ENCODE measurements at regions not wholly inside any gene's neighbourhood (a gene's known extent, or its start where the extent isn't known, plus 50 kb on each side); places are given as distances from the start of the nearest gene placed in this dataset.

- Histone ChIP-seq H3K4me2 (ENCODE audit: control insufficient read depth, extremely low read depth, insufficient read depth, low read depth, low read length) (no peak overlapping the region), H3K36me3 (ENCODE audit: control insufficient read depth in 2 of 2, extremely low read depth in 1 of 2, insufficient read depth in 2 of 2, low read length in 2 of 2) (no peaks in the 10 kb centered on the region), H3K79me2 (ENCODE audit: control insufficient read depth, insufficient read depth, low read length) (no peaks in the 10 kb centered on the region), H2AFZ (ENCODE audit: control insufficient read depth, low read length) (no peak overlapping the region), H3K4me3 (ENCODE audit: control insufficient read depth in 2 of 3, extremely low read depth in 1 of 3, insufficient read depth in 2 of 3, low read depth in 1 of 3, low read length in 3 of 3) (no peak overlapping the region), H3K9ac (ENCODE audit: control insufficient read depth, extremely low read depth, insufficient read depth, low read length) (no peak overlapping the region), H3K9me3 (ENCODE audit: control insufficient read depth, low read depth, low read length) (no peaks in the 10 kb centered on the region), H3K27ac (ENCODE audit: control insufficient read depth, insufficient read depth, low read length) (no peak overlapping the region), H3K9me1 (ENCODE audit: control insufficient read depth, extremely low read depth, insufficient read depth, low read length) (no peaks in the 10 kb centered on the region), H3K27me3 (ENCODE audit: control insufficient read depth, extremely low read depth, insufficient read depth, low read length) (no peaks in the 10 kb centered on the region), H3K4me1 (ENCODE audit: control insufficient read depth, extremely low read depth, insufficient read depth, low read length) (no peaks in the 10 kb centered on the region), H4K20me1 (ENCODE audit: control insufficient read depth, extremely low read depth, insufficient read depth, low read length) (no peaks in the 10 kb centered on the region)
- no peak for FAIRE-seq
- TF ChIP-seq EZH2 (IDR thresholded peaks at IDR 0.05; ENCODE audit: low read length) (no peak), CTCF (optimal IDR thresholded peaks at IDR 0.05 in 1 of 3, IDR thresholded peaks at IDR 0.05 in 1 of 3, conservative IDR thresholded peaks at IDR 0.05 in 1 of 3; ENCODE audit: extremely low read depth in 1 of 3, insufficient read depth in 2 of 3, low read length in 3 of 3) (no peak)
- dilution Hi-C loops (cut with MboI; ENCODE audit: extremely low pct_ligation_motif_present, low sequenced_read_pairs), result no loop called here
- no peak for DNase-seq (ENCODE audit: low read depth, low spot score)
These were observed 975.3 kb upstream of the GBE1 start for GRCh38 chr3:82736696-82737277.

- Histone ChIP-seq H3K36me3 (ENCODE audit: control insufficient read depth in 2 of 2, extremely low read depth in 1 of 2, insufficient read depth in 2 of 2, low read length in 2 of 2) (no peaks in the 10 kb centered on the region), H3K27me3 (ENCODE audit: control insufficient read depth, extremely low read depth, insufficient read depth, low read length) (no peaks in the 10 kb centered on the region), H3K27ac (ENCODE audit: control insufficient read depth, insufficient read depth, low read length) (no peak overlapping the region), H3K4me1 (ENCODE audit: control insufficient read depth, extremely low read depth, insufficient read depth, low read length) (no peaks in the 10 kb centered on the region), H3K9ac (ENCODE audit: control insufficient read depth, extremely low read depth, insufficient read depth, low read length) (no peak overlapping the region), H3K79me2 (ENCODE audit: control insufficient read depth, insufficient read depth, low read length) (no peaks in the 10 kb centered on the region), H2AFZ (ENCODE audit: control insufficient read depth, low read length) (no peak overlapping the region), H3K9me3 (ENCODE audit: control insufficient read depth, low read depth, low read length) (no peaks in the 10 kb centered on the region), H3K4me2 (ENCODE audit: control insufficient read depth, extremely low read depth, insufficient read depth, low read depth, low read length) (no peak overlapping the region), H4K20me1 (ENCODE audit: control insufficient read depth, extremely low read depth, insufficient read depth, low read length) (no peaks in the 10 kb centered on the region), H3K9me1 (ENCODE audit: control insufficient read depth, extremely low read depth, insufficient read depth, low read length) (no peaks in the 10 kb centered on the region), H3K4me3 (ENCODE audit: control insufficient read depth in 2 of 3, extremely low read depth in 1 of 3, insufficient read depth in 2 of 3, low read depth in 1 of 3, low read length in 3 of 3) (no peak overlapping the region)
- TF ChIP-seq EZH2 (IDR thresholded peaks at IDR 0.05; ENCODE audit: low read length) (no peak), CTCF (optimal IDR thresholded peaks at IDR 0.05 in 1 of 3, IDR thresholded peaks at IDR 0.05 in 1 of 3, conservative IDR thresholded peaks at IDR 0.05 in 1 of 3; ENCODE audit: extremely low read depth in 1 of 3, insufficient read depth in 2 of 3, low read length in 3 of 3) (no peak)
- no peak for FAIRE-seq
- dilution Hi-C loops (cut with MboI; ENCODE audit: extremely low pct_ligation_motif_present, low sequenced_read_pairs), result no loop called here
- no peak for DNase-seq (ENCODE audit: low read depth, low spot score)
These were observed 953.8 kb upstream of the GBE1 start for GRCh38 chr3:82715091-82715856.

Measured in keratinocyte (primary cell).